GM18951 (cell line): ENCODE measurements at regions not wholly inside any gene's neighbourhood (a gene's known extent, or its start where the extent isn't known, plus 50 kb on each side); places are given as distances from the start of the nearest gene placed in this dataset.

Experiments
- POLR2A ChIP-seq: IDR thresholded peaks from 4 replicates; pipeline ENCODE4 v1.6.1; 2011; ENCODE audit warnings: mild to moderate bottlenecking; ENCODE audit not compliant: insufficient read length, insufficient read depth; ENCODE audit errors: extremely low read depth
- in situ Hi-C: fragments of 300-500 bp; cut with MboI; formaldehyde crosslinking; loops from one replicate; pipeline ENCODE4 v1.12.0; 2022; ENCODE audit warnings: low sequenced_read_pairs, mixed read lengths, inconsistent platforms; ENCODE audit not compliant: unreplicated experiment

GRCh38 chr11:82384308-82384707 is 349.4 kb downstream of the FAM181B start:
- in situ Hi-C loops = no loop called here
- no peak for TF ChIP-seq POLR2A

DNA sequence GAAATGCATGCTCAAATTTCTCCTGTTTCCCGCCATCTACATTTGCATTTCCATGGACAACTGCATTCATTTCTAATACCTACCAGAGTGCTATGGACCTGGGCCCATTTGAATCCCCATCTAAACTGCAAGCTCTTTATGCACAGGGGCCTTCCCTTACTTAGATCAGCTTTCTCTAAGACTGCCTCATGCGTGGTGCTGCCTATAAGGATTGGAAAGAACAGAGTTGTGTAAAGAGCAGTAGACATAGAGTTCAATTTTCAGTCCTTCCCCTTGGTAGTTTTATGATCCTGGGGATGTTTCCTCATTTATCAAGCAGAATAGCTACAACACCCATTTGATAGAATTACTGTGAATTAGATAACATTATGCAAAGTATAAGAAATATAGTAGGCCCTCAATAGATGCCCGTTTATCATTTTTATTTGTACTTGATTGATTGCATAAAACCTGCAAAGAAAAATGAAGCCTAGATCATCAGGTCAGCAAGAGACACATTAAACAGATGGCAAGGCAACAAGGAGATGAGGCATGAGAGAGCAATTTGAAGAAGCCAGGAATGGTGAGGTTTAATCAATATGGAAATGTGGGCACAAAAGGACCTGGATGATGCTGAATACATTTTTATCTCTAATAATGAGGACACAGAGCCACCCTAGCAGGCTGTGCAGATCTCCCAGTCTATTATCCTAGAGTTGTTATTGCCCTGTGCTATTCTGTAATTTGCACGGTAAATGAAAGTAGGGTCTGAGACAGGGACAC is 359.7 kb downstream of the FAM181B start:
- no peak for TF ChIP-seq POLR2A
- in situ Hi-C loops = no loop called here

GRCh38 chr11:82365351-82365750 is 368.3 kb downstream of the FAM181B start:
- in situ Hi-C loops = no loop called here
- TF ChIP-seq POLR2A = no peak

DNA sequence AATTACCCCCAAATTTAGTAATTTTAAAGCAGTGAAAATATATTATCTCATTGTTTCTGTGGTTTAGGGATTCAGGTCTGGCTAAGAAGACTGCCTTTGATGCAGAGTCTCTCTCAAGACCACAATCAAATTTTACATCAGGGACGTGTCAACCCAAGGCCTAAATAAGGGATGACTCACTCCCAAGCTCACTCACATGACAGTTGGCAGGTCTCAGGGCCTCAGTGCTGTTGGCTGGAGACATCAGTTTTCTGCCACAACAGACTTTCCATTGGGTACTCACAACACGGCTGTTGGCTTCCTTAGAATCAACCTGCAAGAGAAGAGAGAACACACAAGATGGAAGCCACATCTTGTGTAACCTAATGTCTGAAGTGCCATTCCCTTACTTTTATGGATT is 377.3 kb downstream of the FAM181B start:
- no peak for TF ChIP-seq POLR2A
- in situ Hi-C loops = no loop called here

DNA sequence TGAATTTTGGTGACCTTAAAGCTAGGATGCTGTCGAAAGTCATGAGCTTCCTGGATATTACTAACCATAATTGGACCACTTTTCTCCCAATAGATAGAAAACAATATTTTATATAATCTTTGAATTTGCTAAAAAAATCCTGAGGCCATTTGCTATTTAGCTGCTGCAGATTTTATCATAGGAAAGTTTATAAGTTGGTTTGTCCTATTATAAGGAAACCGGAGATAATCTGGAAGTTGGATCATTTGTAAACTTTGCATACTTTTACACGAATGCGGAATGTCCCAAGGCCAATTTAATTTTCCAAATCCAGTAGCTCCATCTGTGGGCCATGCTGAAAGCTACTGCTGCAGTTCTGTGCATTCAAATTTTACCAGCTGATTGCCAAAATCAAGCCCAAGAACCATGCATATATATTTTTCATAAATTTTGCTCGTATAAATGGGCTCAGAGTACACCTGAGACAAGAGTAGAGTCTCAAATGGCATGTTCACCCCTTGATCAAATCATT is 378.3 kb downstream of the FAM181B start:
- in situ Hi-C loops = no loop called here
- no peak for TF ChIP-seq POLR2A

GRCh38 chr11:82326853-82327252 is 406.8 kb downstream of the FAM181B start:
- in situ Hi-C loops = no loop called here
- TF ChIP-seq POLR2A = no peak

- no peak for TF ChIP-seq POLR2A
- in situ Hi-C loops = no loop called here
Measured at GRCh38 chr11:82321206-82321605, 412.5 kb downstream of the FAM181B start.

DNA sequence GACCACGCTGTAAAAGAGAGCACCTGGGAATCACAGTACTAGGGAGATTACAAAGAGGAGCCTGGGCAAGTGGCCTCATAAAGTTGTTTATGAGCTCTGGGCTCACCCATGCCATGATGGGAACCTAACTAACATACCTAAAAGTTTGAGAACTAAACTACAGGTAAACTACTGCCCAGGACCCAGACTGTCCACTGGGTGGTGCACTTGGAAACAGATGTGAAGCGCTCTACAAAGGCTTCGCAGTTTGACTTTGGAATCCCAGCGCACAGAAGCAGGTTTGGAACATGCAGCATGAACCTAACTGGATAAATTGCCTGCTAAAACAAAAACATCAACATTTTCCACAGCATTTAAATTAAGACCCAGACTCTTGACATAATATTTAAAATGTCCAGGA is 418.6 kb downstream of the FAM181B start:
- in situ Hi-C loops = no loop called here
- TF ChIP-seq POLR2A = no peak

- TF ChIP-seq POLR2A = no peak
- in situ Hi-C loops = no loop called here
Measured at GRCh38 chr11:82308979-82309378, 424.7 kb downstream of the FAM181B start.

DNA sequence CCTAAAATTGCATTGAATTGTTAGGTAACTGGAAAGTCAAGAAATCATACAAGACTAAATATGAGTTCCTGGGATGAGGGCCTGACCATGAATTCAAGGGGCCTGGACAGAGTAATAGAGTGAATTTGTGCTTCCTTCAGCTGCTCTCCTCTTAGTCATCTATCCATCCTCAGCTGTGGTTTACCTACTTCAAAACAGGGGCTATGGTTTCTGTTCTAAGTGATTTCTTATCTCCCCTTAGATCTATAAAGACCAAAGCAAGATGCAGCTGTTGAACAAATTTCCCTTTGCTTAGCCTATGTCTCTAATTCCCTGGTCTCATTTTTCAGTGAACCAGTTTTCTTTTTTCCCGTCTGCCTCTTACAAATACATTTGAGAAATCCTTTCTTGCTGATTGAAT is 428.5 kb downstream of the FAM181B start:
- in situ Hi-C loops = no loop called here
- no peak for TF ChIP-seq POLR2A

DNA sequence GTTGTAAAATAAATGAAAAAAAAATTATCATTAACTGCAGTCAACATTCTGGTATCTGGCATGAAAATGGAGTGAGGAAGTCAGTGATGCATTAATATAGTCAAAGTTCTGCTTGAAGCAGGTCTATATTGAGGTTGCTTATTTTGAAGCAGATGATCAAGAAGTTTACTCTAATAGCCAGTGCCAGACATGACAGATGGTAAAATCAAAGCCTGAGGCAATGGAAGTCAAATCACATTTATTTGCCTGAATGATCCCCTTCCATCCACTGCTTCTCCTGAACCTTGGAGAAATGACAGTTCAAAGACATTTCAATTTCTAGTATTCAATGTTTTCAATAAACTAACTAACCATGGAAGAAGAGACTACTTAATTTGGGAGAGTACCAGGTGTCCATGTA is 430.0 kb downstream of the FAM181B start:
- in situ Hi-C loops = no loop called here
- TF ChIP-seq POLR2A = no peak

GRCh38 chr11:82288471-82288870 is 445.2 kb downstream of the FAM181B start:
- in situ Hi-C loops = no loop called here
- TF ChIP-seq POLR2A = no peak

GRCh38 chr11:82270870-82271269 is 462.8 kb downstream of the FAM181B start:
- no peak for TF ChIP-seq POLR2A
- in situ Hi-C loops = no loop called here

DNA sequence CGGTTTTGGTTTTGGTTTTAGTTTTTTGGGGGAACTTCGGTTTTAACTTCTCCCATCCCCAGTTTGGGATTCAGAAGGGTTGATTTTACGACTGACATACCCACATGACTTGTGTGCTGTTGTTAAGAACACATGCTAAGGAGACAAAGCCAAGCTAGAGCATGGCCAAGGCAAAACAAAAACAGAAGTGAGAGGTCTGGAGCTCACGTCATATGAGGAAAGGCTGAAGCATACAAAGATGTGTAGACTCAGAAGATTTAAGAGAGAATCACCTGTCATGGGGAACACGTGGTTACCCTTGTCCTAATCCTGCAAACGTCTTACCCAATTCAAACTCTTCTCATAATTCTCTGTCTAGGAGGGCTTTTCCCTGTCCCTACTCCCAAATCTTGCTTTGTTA is 465.0 kb downstream of the FAM181B start:
- TF ChIP-seq POLR2A = no peak
- in situ Hi-C loops = no loop called here
